Activated B cell treated with CpG ODN at 0.5 μM for 24 hours (primary cell): ENCODE measurements at regions not wholly inside any gene's neighbourhood (a gene's known extent, or its start where the extent isn't known, plus 50 kb on each side); places are given as distances from the start of the nearest gene placed in this dataset.

Experiments
- ATAC-seq: fragments of 200-7000 bp; cut with Tn5 transposase; one replicate; pipeline ENCODE4 v1.10.0; 2021; ENCODE audit warnings: low read depth, mild to moderate bottlenecking, moderate library complexity
- CTCF ChIA-PET: fragments of 350-600 bp; sonication (Branson Sonifier 250); formaldehyde crosslinking; loops from one replicate; lab custom pipeline; 2021; ENCODE audit warnings: antibody characterized with exemption; lab: Charles Lee
- POLR2A ChIA-PET: fragments of 350-600 bp; sonication (Branson Sonifier 250); formaldehyde crosslinking; loops from one replicate; lab custom pipeline; 2021; ENCODE audit warnings: antibody characterized with exemption; lab: Charles Lee
- DNase-seq: peaks from one replicate; pipeline ENCODE4 v3.0.0; 2022
- H3K27ac Mint-ChIP-seq: one replicate; pipeline ENCODE4 v1.8.0; 2020; ENCODE audit warnings: mixed read lengths
- H3K27me3 Mint-ChIP-seq: one replicate; pipeline ENCODE4 v1.8.0; 2021; ENCODE audit warnings: mixed read lengths
- H3K36me3 Mint-ChIP-seq: one replicate; pipeline ENCODE4 v1.8.0; 2021; ENCODE audit warnings: low read depth, mixed read lengths
- H3K4me1 Mint-ChIP-seq: one replicate; pipeline ENCODE4 v1.8.0; 2021; ENCODE audit warnings: mixed read lengths
- H3K4me3 Mint-ChIP-seq: one replicate; pipeline ENCODE4 v1.8.0; 2020; ENCODE audit warnings: mild to moderate bottlenecking, mixed read lengths
- H3K9me3 Mint-ChIP-seq: one replicate; pipeline ENCODE4 v1.8.0; 2020; ENCODE audit warnings: mixed read lengths
- CTCF ChIP-seq: fragments of 200-600 bp; IDR thresholded peaks from one replicate; pipeline ENCODE4 v1.8.0; 2022; ENCODE audit warnings: antibody characterized with exemption, mild to moderate bottlenecking
- intact Hi-C: fragments of 100-400 bp; cut with micrococcal nuclease; formaldehyde crosslinking; loops from one replicate; pipeline ENCODE4 v1.15.1; 2024

DNA sequence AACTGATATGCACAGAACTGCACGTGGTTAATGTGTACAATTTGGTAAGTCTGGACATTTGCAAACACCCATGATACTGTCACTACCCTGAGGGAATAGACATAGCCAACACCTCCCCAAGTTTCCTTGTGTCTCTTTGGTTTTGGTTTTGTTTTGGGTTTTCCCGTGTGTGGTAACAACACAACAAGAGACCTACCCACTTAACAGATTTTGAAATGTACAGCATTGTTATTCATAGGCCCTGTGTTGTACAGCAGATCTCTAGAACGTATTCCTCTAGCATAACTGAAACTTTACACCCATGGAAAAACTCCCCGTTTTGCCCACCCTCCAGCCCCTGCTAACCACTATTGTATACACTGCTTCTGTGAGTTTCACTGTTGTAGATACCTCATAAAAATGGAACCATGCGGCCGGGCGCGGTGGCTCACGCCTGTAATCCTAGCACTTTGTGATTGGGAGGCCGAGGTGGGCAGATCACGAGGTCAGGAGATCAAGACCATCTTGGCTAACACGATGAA, 76.3 kb upstream of the TBC1D3K start:
- ChIA-PET CTCF (no interaction called here), POLR2A (no interaction called here)
- intact Hi-C loops: no loop called here
- DNase-seq (no peak), ATAC-seq (no peak)
- no peak for TF ChIP-seq CTCF
- Mint-ChIP-seq H3K27ac (no peak overlapping the region), H3K36me3 (no peaks in the 10 kb centered on the region), H3K27me3 (peaks cover 1% of the 10 kb centered on the region), H3K9me3 (no peaks in the 10 kb centered on the region), H3K4me1 (peaks cover 32% of the 10 kb centered on the region), H3K4me3 (no peak overlapping the region)

DNA sequence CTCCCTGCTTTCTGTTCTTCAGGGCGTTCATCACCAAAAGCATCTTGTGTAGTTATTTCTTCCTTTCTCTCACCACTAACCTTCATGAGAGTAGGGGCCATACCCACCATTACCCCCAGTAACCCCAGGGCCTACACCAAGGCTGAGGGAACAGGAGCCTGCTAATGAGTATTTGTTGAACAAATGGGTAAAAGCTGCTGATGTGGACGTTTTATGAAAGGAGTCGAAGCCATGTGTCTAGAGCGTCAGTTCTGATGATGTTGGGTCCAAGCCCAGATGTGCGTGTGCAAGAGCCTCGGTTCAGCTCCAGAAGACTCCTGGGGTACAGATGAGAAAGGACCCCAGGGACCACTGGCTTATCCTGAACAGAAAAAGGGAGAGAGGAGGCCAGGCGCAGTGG, 77.1 kb upstream of the TBC1D3K start:
- CTCF ChIA-PET: no interaction called here
- peaks cover 1% of the 10 kb centered on the region for H3K27me3 Mint-ChIP-seq
- POLR2A ChIA-PET: no interaction called here
- H3K27ac Mint-ChIP-seq: no peak overlapping the region
- no peak overlapping the region for H3K4me3 Mint-ChIP-seq
- DNase-seq (no peak), ATAC-seq (no peak)
- no peak for TF ChIP-seq CTCF
- peaks cover 32% of the 10 kb centered on the region for H3K4me1 Mint-ChIP-seq
- no peaks in the 10 kb centered on the region for H3K9me3 Mint-ChIP-seq
- intact Hi-C loops: no loop called here
- no peaks in the 10 kb centered on the region for H3K36me3 Mint-ChIP-seq

GRCh38 chr17:37844977-37845293, 79.3 kb upstream of the TBC1D3K start:
- Mint-ChIP-seq H3K27ac (peak overlapping the region; percentile 83), H3K9me3 (no peaks in the 10 kb centered on the region), H3K4me1 (peaks cover 51% of the 10 kb centered on the region), H3K4me3 (peak overlapping the region; percentile 79), H3K36me3 (no peaks in the 10 kb centered on the region), H3K27me3 (no peaks in the 10 kb centered on the region)
- CTCF ChIA-PET: interaction anchor here (0.8 to 2.2 kb wide), 3 partner anchors 28 to 150 kb away, joined by 3 to 13 read pairs (median 6); no protein-coding TSS in a partner anchor
- DNase-seq (no peak), ATAC-seq (no peak)
- POLR2A ChIA-PET: interaction anchor here (0.6 kb wide), 1 partner anchor 45 kb away, joined by 3 read pairs; no protein-coding TSS in a partner anchor
- TF ChIP-seq CTCF: no peak
- intact Hi-C loops: loop anchor here (1.0 to 5.0 kb wide), 6 partner anchors 16 to 318 kb away; partner anchors contain the start of gene DDX52

- intact Hi-C loops: loop anchor here (1.0 to 5.0 kb wide), 6 partner anchors 16 to 317 kb away; partner anchors contain the start of gene DDX52
- no peak for TF ChIP-seq CTCF
- CTCF ChIA-PET: interaction anchor here (0.8 to 2.2 kb wide), 5 partner anchors 10 to 149 kb away, joined by 3 to 13 read pairs (median 4); no protein-coding TSS in a partner anchor
These were observed 79.8 kb upstream of the TBC1D3K start for GRCh38 chr17:37844158-37844976.

GRCh38 chr17:37842401-37842800, 81.8 kb upstream of the TBC1D3K start:
- DNase-seq: no peak
- CTCF ChIA-PET: interaction anchor here (1.0 kb wide), 1 partner anchor 28 kb away, joined by 3 read pairs; no protein-coding TSS in a partner anchor
- POLR2A ChIA-PET: no interaction called here
- peaks cover 47% of the 10 kb centered on the region for H3K4me1 Mint-ChIP-seq
- H3K36me3 Mint-ChIP-seq: no peaks in the 10 kb centered on the region
- no peak for ATAC-seq
- no peak overlapping the region for H3K27ac Mint-ChIP-seq
- intact Hi-C loops: loop anchor here (5.0 kb wide), 1 partner anchor 50 kb away; no protein-coding TSS in a partner anchor
- no peak for TF ChIP-seq CTCF
- no peaks in the 10 kb centered on the region for H3K9me3 Mint-ChIP-seq
- H3K27me3 Mint-ChIP-seq: peaks cover 7% of the 10 kb centered on the region
- H3K4me3 Mint-ChIP-seq: no peak overlapping the region

More at GRCh38 chr17:37844158-37844976, 79.8 kb upstream of the TBC1D3K start:
- Mint-ChIP-seq H3K4me3 (peak overlapping the region; percentile 79), H3K27ac (peak overlapping the region; percentile 83), H3K9me3 (no peaks in the 10 kb centered on the region), H3K27me3 (no peaks in the 10 kb centered on the region), H3K4me1 (peaks cover 51% of the 10 kb centered on the region), H3K36me3 (no peaks in the 10 kb centered on the region)
- POLR2A ChIA-PET: interaction anchor here (0.5 to 1.9 kb wide), 8 partner anchors 11 to 1300 kb away, joined by 3 to 11 read pairs (median 4); partner anchors contain the start of genes GGNBP2, HNF1B and SYNRG
- ATAC-seq (peak; percentile 89), DNase-seq (peak; percentile 59)
